ENCODE measurements at regions not wholly inside any gene's neighbourhood (a gene's known extent, or its start where the extent isn't known, plus 50 kb on each side); places are given as distances from the start of the nearest gene placed in this dataset.
A peak's percentile ranks its signal among the peaks of the same experiment; 100 is the strongest.

- peak; percentile 72 for DNase-seq
- intact Hi-C loops (cut with micrococcal nuclease): no loop called here
Measured at GRCh38 chr1:218742467-218743262, 397.5 kb downstream of the TGFB2 start.

GRCh38 chr1:218743861-218744505 is 398.8 kb downstream of the TGFB2 start:
- H4K20me1 ChIP-seq (ENCODE audit: low read length): no peaks in the 10 kb centered on the region
- 0 out of 2 replicates have a peak overlapping the region, but pooled peaks have one; percentile 10 for H2AFZ ChIP-seq (ENCODE audit: low read length)
- H3K4me2 ChIP-seq (ENCODE audit: low read length): no peak overlapping the region
- no peaks in the 10 kb centered on the region for H3K9me2 ChIP-seq (replicated peaks; ENCODE audit: low read length)
- H3K9me3 ChIP-seq (ENCODE audit: low read length): no peaks in the 10 kb centered on the region
- CTCF ChIA-PET: no interaction called here
- BruUV-seq (replicated peaks): no TSS peak
- no peaks in the 10 kb centered on the region for H3F3A ChIP-seq (ENCODE audit: low read length, unreplicated experiment)
- H3K27me3 ChIP-seq (ENCODE audit: low read length): no peaks in the 10 kb centered on the region
- no peak for ATAC-seq
- H3K4me3 ChIP-seq (ENCODE audit: low read length): no peak overlapping the region
- DNase-seq: peak; percentile 53
- no peak for TF ChIP-seq CTCF (conservative IDR thresholded peaks at IDR 0.05; ENCODE audit: low read depth, low read length)
- no peak for TF ChIP-seq EZH2phosphoT487 (IDR thresholded peaks at IDR 0.05; ENCODE audit: borderline replicate concordance, low read length)
- no peak for TF ChIP-seq EZH2 (IDR thresholded peaks at IDR 0.05; ENCODE audit: low read length, unreplicated experiment)
- H3K36me3 ChIP-seq (ENCODE audit: low read depth, low read length): no peaks in the 10 kb centered on the region
- no peaks in the 10 kb centered on the region for H3K79me2 ChIP-seq (ENCODE audit: low read length)
- peaks cover 11% of the 10 kb centered on the region for H3K4me1 ChIP-seq (ENCODE audit: insufficient read depth, low read length)
- H3K9ac ChIP-seq (ENCODE audit: low read length): no peak overlapping the region
- no peak overlapping the region for H3K27ac ChIP-seq (ENCODE audit: low read length)
- intact Hi-C loops (cut with micrococcal nuclease): no loop called here
- POLR2A ChIA-PET (ENCODE audit: unreplicated experiment): no interaction called here

More at GRCh38 chr1:218742467-218743262, 397.5 kb downstream of the TGFB2 start:
- peak overlapping the region; percentile 5; the same call in 1 of the 2 replicates for H2AFZ ChIP-seq (ENCODE audit: low read length)
- no peaks in the 10 kb centered on the region for H4K20me1 ChIP-seq (ENCODE audit: low read length)
- peaks cover 11% of the 10 kb centered on the region for H3K4me1 ChIP-seq (ENCODE audit: insufficient read depth, low read length)
- H3K9ac ChIP-seq (ENCODE audit: low read length): no peak overlapping the region
- H3K9me3 ChIP-seq (ENCODE audit: low read length): no peaks in the 10 kb centered on the region
- CTCF ChIA-PET: no interaction called here
- ATAC-seq: peak; percentile 58
- no peak overlapping the region for H3K27ac ChIP-seq (ENCODE audit: low read length)
- no peaks in the 10 kb centered on the region for H3K9me2 ChIP-seq (replicated peaks; ENCODE audit: low read length)
- POLR2A ChIA-PET (ENCODE audit: unreplicated experiment): no interaction called here
- no peaks in the 10 kb centered on the region for H3F3A ChIP-seq (ENCODE audit: low read length, unreplicated experiment)
- TF ChIP-seq EZH2 (IDR thresholded peaks at IDR 0.05; ENCODE audit: low read length, unreplicated experiment) (no peak), EZH2phosphoT487 (IDR thresholded peaks at IDR 0.05; ENCODE audit: borderline replicate concordance, low read length) (no peak), CTCF (conservative IDR thresholded peaks at IDR 0.05; ENCODE audit: low read depth, low read length) (no peak)
- no peaks in the 10 kb centered on the region for H3K79me2 ChIP-seq (ENCODE audit: low read length)
- H3K4me3 ChIP-seq (ENCODE audit: low read length): no peak overlapping the region
- BruUV-seq (replicated peaks): no TSS peak
- no peaks in the 10 kb centered on the region for H3K36me3 ChIP-seq (ENCODE audit: low read depth, low read length)
- H3K27me3 ChIP-seq (ENCODE audit: low read length): no peaks in the 10 kb centered on the region
- H3K4me2 ChIP-seq (ENCODE audit: low read length): no peak overlapping the region

GRCh38 chr1:218748071-218748470 is 402.9 kb downstream of the TGFB2 start:
- DNase-seq (peak; percentile 23), ATAC-seq (no peak)
- POLR2A ChIA-PET (ENCODE audit: unreplicated experiment): no interaction called here
- no peak overlapping the region for H3K27ac ChIP-seq (ENCODE audit: low read length)
- H3K9me2 ChIP-seq (replicated peaks; ENCODE audit: low read length): no peaks in the 10 kb centered on the region
- H3K4me2 ChIP-seq (ENCODE audit: low read length): no peak overlapping the region
- H2AFZ ChIP-seq (ENCODE audit: low read length): no peak overlapping the region
- H3K9ac ChIP-seq (ENCODE audit: low read length): no peak overlapping the region
- intact Hi-C loops (cut with micrococcal nuclease): no loop called here
- H3K9me3 ChIP-seq (ENCODE audit: low read length): no peaks in the 10 kb centered on the region
- no peaks in the 10 kb centered on the region for H3K27me3 ChIP-seq (ENCODE audit: low read length)
- no peaks in the 10 kb centered on the region for H4K20me1 ChIP-seq (ENCODE audit: low read length)
- H3K79me2 ChIP-seq (ENCODE audit: low read length): no peaks in the 10 kb centered on the region
- no peak overlapping the region for H3K4me3 ChIP-seq (ENCODE audit: low read length)
- H3K36me3 ChIP-seq (ENCODE audit: low read depth, low read length): no peaks in the 10 kb centered on the region
- CTCF ChIA-PET: no interaction called here
- TF ChIP-seq CTCF (conservative IDR thresholded peaks at IDR 0.05; ENCODE audit: low read depth, low read length): no peak
- TF ChIP-seq EZH2 (IDR thresholded peaks at IDR 0.05; ENCODE audit: low read length, unreplicated experiment): no peak
- TF ChIP-seq EZH2phosphoT487 (IDR thresholded peaks at IDR 0.05; ENCODE audit: borderline replicate concordance, low read length): no peak
- no peaks in the 10 kb centered on the region for H3F3A ChIP-seq (ENCODE audit: low read length, unreplicated experiment)
- no TSS peak for BruUV-seq (replicated peaks)
- peaks cover 8% of the 10 kb centered on the region for H3K4me1 ChIP-seq (ENCODE audit: insufficient read depth, low read length)
